WTC11 (cell line): ENCODE measurements at regions not wholly inside any gene's neighbourhood (a gene's known extent, or its start where the extent isn't known, plus 50 kb on each side); places are given as distances from the start of the nearest gene placed in this dataset.
A peak's percentile ranks its signal among the peaks of the same experiment; 100 is the strongest.

ENCODE experiments used
- ATAC-seq: fragments of 200-7000 bp; cut with Tn5 transposase; 2 replicates; pipeline ENCODE4 v1.10.0; 2021; ENCODE audit warnings: mild to moderate bottlenecking, moderate library complexity
- CTCF ChIA-PET: fragments of 300-600 bp; sonication (Branson Sonifier 250); formaldehyde crosslinking; loops from one replicate; lab custom pipeline; 2021; ENCODE audit warnings: antibody characterized with exemption; lab: Charles Lee
- POLR2A ChIA-PET: fragments of 350-600 bp; sonication (Branson Sonifier 250); formaldehyde crosslinking; loops from one replicate; lab custom pipeline; 2021; ENCODE audit warnings: antibody characterized with exemption; lab: Charles Lee
- DNase-seq: peaks from one replicate; pipeline ENCODE4 v3.0.0; 2021; ENCODE audit warnings: low spot score
- H3K27ac Mint-ChIP-seq: 2 replicates; pipeline ENCODE4 v1.8.0; 2021; ENCODE audit warnings: mixed read lengths
- H3K27me3 Mint-ChIP-seq: 2 replicates; pipeline ENCODE4 v1.8.0; 2021; ENCODE audit warnings: low read depth, mild to moderate bottlenecking, moderate library complexity, mixed read lengths
- H3K36me3 Mint-ChIP-seq: 2 replicates; pipeline ENCODE4 v1.8.0; 2021; ENCODE audit warnings: mixed read lengths
- H3K4me1 Mint-ChIP-seq: 2 replicates; pipeline ENCODE4 v1.8.0; 2022; ENCODE audit warnings: mixed read lengths
- H3K4me3 Mint-ChIP-seq: 2 replicates; pipeline ENCODE4 v1.8.0; 2021; ENCODE audit warnings: mild to moderate bottlenecking, moderate library complexity, mixed read lengths
- H3K9me3 Mint-ChIP-seq: 2 replicates; pipeline ENCODE4 v1.8.0; 2021; ENCODE audit warnings: mixed read lengths
- AFF4 ChIP-seq: sonication (generic); formaldehyde crosslinking; IDR thresholded peaks from 2 replicates; pipeline ENCODE4 v1.8.1; 2023; ENCODE audit warnings: mild to moderate bottlenecking, missing genetic modification reagents, borderline replicate concordance
- AR ChIP-seq: fragments of 250-450 bp; sonication (Bioruptor Pico); IDR thresholded peaks from 2 replicates; pipeline ENCODE4 v1.9.0; 2021; ENCODE audit warnings: mild to moderate bottlenecking
- CDX4 ChIP-seq: fragments of 250-450 bp; sonication (Bioruptor Pico); IDR thresholded peaks from 2 replicates; pipeline ENCODE4 v1.9.0; 2021; ENCODE audit warnings: moderate library complexity, mild to moderate bottlenecking, inconsistent platforms, borderline replicate concordance
- CREB1 ChIP-seq: sonication (generic); formaldehyde crosslinking; IDR thresholded peaks from 2 replicates; pipeline ENCODE4 v1.8.0; 2023; ENCODE audit warnings: mild to moderate bottlenecking, missing genetic modification reagents
- FOXK1 ChIP-seq: sonication (generic); formaldehyde crosslinking; IDR thresholded peaks from 2 replicates; pipeline ENCODE4 v1.8.0; 2022; ENCODE audit warnings: mild to moderate bottlenecking, moderate library complexity, missing genetic modification reagents
- FOXP1 ChIP-seq: sonication (generic); formaldehyde crosslinking; IDR thresholded peaks from 2 replicates; pipeline ENCODE4 v1.8.0; 2022; ENCODE audit warnings: missing genetic modification reagents, mild to moderate bottlenecking, moderate library complexity, borderline replicate concordance
- GABPB1 ChIP-seq: sonication (generic); formaldehyde crosslinking; IDR thresholded peaks from 2 replicates; pipeline ENCODE4 v1.8.1; 2023; ENCODE audit warnings: mild to moderate bottlenecking, missing genetic modification reagents
- JAZF1 ChIP-seq: fragments of 250-450 bp; sonication (Bioruptor Pico); IDR thresholded peaks from 2 replicates; pipeline ENCODE4 v1.9.0; 2021; ENCODE audit warnings: moderate library complexity, mild to moderate bottlenecking, inconsistent platforms
- JUN ChIP-seq: sonication (generic); formaldehyde crosslinking; IDR thresholded peaks from 2 replicates; pipeline ENCODE4 v1.8.0; 2023; ENCODE audit warnings: mild to moderate bottlenecking, missing genetic modification reagents
- NFE2L1 ChIP-seq: sonication (generic); formaldehyde crosslinking; IDR thresholded peaks from 2 replicates; pipeline ENCODE4 v1.8.1; 2023; ENCODE audit warnings: missing genetic modification reagents
- NFYB ChIP-seq: sonication (generic); formaldehyde crosslinking; conservative IDR thresholded peaks from 2 replicates; pipeline ENCODE4 v1.8.0; 2022; ENCODE audit warnings: low read depth, missing genetic modification reagents
- NR1H2 ChIP-seq: sonication (generic); formaldehyde crosslinking; IDR thresholded peaks from 2 replicates; pipeline ENCODE4 v1.9.0; 2021; ENCODE audit warnings: mild to moderate bottlenecking, moderate library complexity, missing genetic modification reagents
- PREB ChIP-seq: sonication (generic); formaldehyde crosslinking; IDR thresholded peaks from 2 replicates; pipeline ENCODE4 v1.8.1; 2022; ENCODE audit warnings: mild to moderate bottlenecking, missing genetic modification reagents, moderate library complexity, borderline replicate concordance
- PRRX2 ChIP-seq: fragments of 250-450 bp; sonication (Bioruptor Pico); IDR thresholded peaks from 2 replicates; pipeline ENCODE4 v1.8.0; 2021; ENCODE audit warnings: mild to moderate bottlenecking
- SMAD4 ChIP-seq: sonication (generic); formaldehyde crosslinking; IDR thresholded peaks from 2 replicates; pipeline ENCODE4 v1.8.0; 2022; ENCODE audit warnings: mild to moderate bottlenecking, missing genetic modification reagents
- SP1 ChIP-seq: sonication (generic); formaldehyde crosslinking; conservative IDR thresholded peaks from 2 replicates; pipeline ENCODE4 v1.8.1; 2022; ENCODE audit warnings: missing genetic modification reagents
- TEAD4 ChIP-seq: sonication (generic); formaldehyde crosslinking; IDR thresholded peaks from 2 replicates; pipeline ENCODE4 v1.8.0; 2022; ENCODE audit warnings: mild to moderate bottlenecking, missing genetic modification reagents
- USF2 ChIP-seq: sonication (generic); formaldehyde crosslinking; IDR thresholded peaks from 2 replicates; pipeline ENCODE4 v1.8.1; 2023; ENCODE audit warnings: mild to moderate bottlenecking, missing genetic modification reagents, moderate library complexity
- ZMAT4 ChIP-seq: fragments of 250-450 bp; sonication (Bioruptor Pico); IDR thresholded peaks from 2 replicates; pipeline ENCODE4 v1.9.0; 2021; ENCODE audit warnings: mild to moderate bottlenecking
- ZNF219 ChIP-seq: sonication (generic); formaldehyde crosslinking; IDR thresholded peaks from 2 replicates; pipeline ENCODE4 v1.8.0; 2023; ENCODE audit warnings: missing genetic modification reagents, mild to moderate bottlenecking, borderline replicate concordance
- ZSCAN18 ChIP-seq: fragments of 250-450 bp; sonication (Bioruptor Pico); IDR thresholded peaks from 2 replicates; pipeline ENCODE4 v2.1.2; 2022; ENCODE audit warnings: mild to moderate bottlenecking, moderate library complexity

GRCh38 chr6:22126910-22127309 lies 169.9 kb downstream of the PRL start:
- no peak for DNase-seq
- POLR2A ChIA-PET, result no interaction called here
- H3K9me3 Mint-ChIP-seq, result peaks cover 42% of the 10 kb centered on the region
- no peak for TF ChIP-seq PRRX2 (CRISPR knock-in tag)
- no peak for TF ChIP-seq CDX4 (CRISPR knock-in tag)
- no peak for TF ChIP-seq SP1 (CRISPR knock-in tag)
- no peak for TF ChIP-seq ZMAT4
- no peak for TF ChIP-seq JUN (CRISPR knock-in tag)
- no peak for TF ChIP-seq CREB1 (CRISPR knock-in tag)
- no peak for TF ChIP-seq USF2 (CRISPR knock-in tag)
- TF ChIP-seq NR1H2 (CRISPR knock-in tag), result no peak
- TF ChIP-seq SMAD4 (CRISPR knock-in tag), result no peak
- TF ChIP-seq ZNF219 (CRISPR knock-in tag), result no peak
- TF ChIP-seq, all 79 proteins: peak for 0
- no peak for ATAC-seq
- CTCF ChIA-PET, result no interaction called here
- Mint-ChIP-seq H3K4me1 (peaks cover 39% of the 10 kb centered on the region), H3K4me3 (no peak overlapping the region), H3K36me3 (peaks cover 47% of the 10 kb centered on the region), H3K27me3 (no peaks in the 10 kb centered on the region), H3K27ac (no peak overlapping the region)

GRCh38 chr6:22129751-22130150 lies 167.1 kb downstream of the PRL start:
- peaks cover 58% of the 10 kb centered on the region for H3K9me3 Mint-ChIP-seq
- H3K27ac Mint-ChIP-seq, result peak overlapping the region; percentile 73
- H3K27me3 Mint-ChIP-seq, result no peaks in the 10 kb centered on the region
- ChIA-PET CTCF (no interaction called here), POLR2A (no interaction called here)
- ATAC-seq, result no peak
- DNase-seq, result no peak
- peaks cover 39% of the 10 kb centered on the region for H3K4me1 Mint-ChIP-seq
- H3K36me3 Mint-ChIP-seq, result peaks cover 66% of the 10 kb centered on the region
- no peak overlapping the region for H3K4me3 Mint-ChIP-seq
- TF ChIP-seq PREB (CRISPR knock-in tag), result no peak
- no peak for TF ChIP-seq GABPB1 (CRISPR knock-in tag)
- no peak for TF ChIP-seq TEAD4 (CRISPR knock-in tag)
- no peak for TF ChIP-seq NFYB (CRISPR knock-in tag)
- no peak for TF ChIP-seq NFE2L1 (CRISPR knock-in tag)
- TF ChIP-seq FOXP1 (CRISPR knock-in tag), result no peak
- TF ChIP-seq ZSCAN18 (CRISPR knock-in tag), result no peak
- TF ChIP-seq JAZF1 (CRISPR knock-in tag), result no peak
- TF ChIP-seq ZMAT4, result no peak
- no peak for TF ChIP-seq AFF4 (CRISPR knock-in tag)
- no peak for TF ChIP-seq CDX4 (CRISPR knock-in tag)
- no peak for TF ChIP-seq FOXK1
- no peak for TF ChIP-seq AR (CRISPR knock-in tag)
